Suprapubic skin (tissue), 4 donors: ENCODE measurements at regions not wholly inside any gene's neighbourhood (a gene's known extent, or its start where the extent isn't known, plus 50 kb on each side); places are given as distances from the start of the nearest gene placed in this dataset.

ENCODE experiments used
- POLR2A ChIP-seq, 2 donors: fragments of 450-650 bp; IDR thresholded peaks; one replicate each; pipeline ENCODE4 v1.6.1; 2017; ENCODE audit warnings: antibody characterized with exemption in 2 of 2, mild to moderate bottlenecking in 2 of 2, moderate library complexity in 2 of 2
- POLR2AphosphoS5 ChIP-seq, 3 donors: sonication (generic); formaldehyde crosslinking; IDR thresholded peaks; one replicate each; pipeline ENCODE4 v1.6.1; 2017; ENCODE audit warnings: antibody characterized with exemption in 3 of 3
- TF ChIP-seq, protein P1 (sequence below), 2 donors: fragments of 200-600 bp in 1 of 2; fragments of 450-650 bp in 1 of 2; sonication (generic) in 1 of 2; IDR thresholded peaks; one replicate each; pipeline ENCODE4 v1.5.1; 2016 to 2019; ENCODE audit warnings: antibody characterized with exemption in 2 of 2, mild to moderate bottlenecking in 1 of 2, moderate library complexity in 1 of 2

DNA sequence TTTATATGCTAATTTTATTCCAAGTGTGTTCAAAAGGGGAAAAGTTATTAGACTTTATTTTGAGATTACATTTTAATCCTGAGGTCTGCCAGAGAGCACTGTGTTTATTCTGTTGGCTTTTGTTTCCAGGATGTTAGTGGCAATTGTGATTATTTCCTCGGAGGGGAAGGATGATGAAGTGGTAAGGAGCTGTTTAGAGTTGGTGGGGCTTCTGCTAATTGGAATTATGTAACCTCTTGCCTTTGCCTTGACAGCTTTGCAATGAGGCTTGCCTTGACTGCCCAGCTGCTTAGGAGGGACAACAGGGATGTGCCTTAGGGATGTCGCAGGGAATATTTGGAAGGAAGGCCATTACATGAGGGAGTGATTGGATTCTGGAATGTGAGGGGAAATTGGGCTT lies 89.7 kb upstream of the E2F8 start:
- TF ChIP-seq, protein P1, sequence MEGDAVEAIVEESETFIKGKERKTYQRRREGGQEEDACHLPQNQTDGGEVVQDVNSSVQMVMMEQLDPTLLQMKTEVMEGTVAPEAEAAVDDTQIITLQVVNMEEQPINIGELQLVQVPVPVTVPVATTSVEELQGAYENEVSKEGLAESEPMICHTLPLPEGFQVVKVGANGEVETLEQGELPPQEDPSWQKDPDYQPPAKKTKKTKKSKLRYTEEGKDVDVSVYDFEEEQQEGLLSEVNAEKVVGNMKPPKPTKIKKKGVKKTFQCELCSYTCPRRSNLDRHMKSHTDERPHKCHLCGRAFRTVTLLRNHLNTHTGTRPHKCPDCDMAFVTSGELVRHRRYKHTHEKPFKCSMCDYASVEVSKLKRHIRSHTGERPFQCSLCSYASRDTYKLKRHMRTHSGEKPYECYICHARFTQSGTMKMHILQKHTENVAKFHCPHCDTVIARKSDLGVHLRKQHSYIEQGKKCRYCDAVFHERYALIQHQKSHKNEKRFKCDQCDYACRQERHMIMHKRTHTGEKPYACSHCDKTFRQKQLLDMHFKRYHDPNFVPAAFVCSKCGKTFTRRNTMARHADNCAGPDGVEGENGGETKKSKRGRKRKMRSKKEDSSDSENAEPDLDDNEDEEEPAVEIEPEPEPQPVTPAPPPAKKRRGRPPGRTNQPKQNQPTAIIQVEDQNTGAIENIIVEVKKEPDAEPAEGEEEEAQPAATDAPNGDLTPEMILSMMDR (IDR thresholded peaks at IDR 0.05), result no peak
- no peak for TF ChIP-seq POLR2A (IDR thresholded peaks at IDR 0.05)
- no peak for TF ChIP-seq POLR2AphosphoS5 (IDR thresholded peaks at IDR 0.05)
